HCT116 (cell line): ENCODE measurements at regions not wholly inside any gene's neighbourhood (a gene's known extent, or its start where the extent isn't known, plus 50 kb on each side); places are given as distances from the start of the nearest gene placed in this dataset.
"Not testable (repeated sequence)": the region's sequence is repeated elsewhere in the genome, so short reads cannot be mapped to it uniquely, and the experiment has no call there.

ENCODE experiments used
- ATAC-seq: fragments of 200-7000 bp; cut with Tn5 transposase; 2 replicates; pipeline ENCODE4 v1.9.1; 2020; ENCODE audit warnings: mild to moderate bottlenecking, moderate library complexity
- BruUV-seq: library from RNA; stranded (reverse); fragments of 400-500 nt; replicated peaks from 2 replicates; lab custom pipeline; 2021; lab: Mats Ljungman, UMichigan
- CTCF ChIA-PET: fragments of 300-600 bp; sonication (Branson Sonifier 250); formaldehyde crosslinking; loops from one replicate; lab custom pipeline; 2021; ENCODE audit warnings: antibody characterized with exemption; lab: Charles Lee
- POLR2A ChIA-PET: fragments of 300-600, 350-600 bp; sonication (Branson Sonifier 250); formaldehyde crosslinking; loops from one replicate; lab custom pipeline; 2021; ENCODE audit warnings: antibody characterized with exemption; lab: Charles Lee
- RAD21 ChIA-PET, 2 experiments: fragments of 300-600 bp; sonication (Branson Sonifier 250); formaldehyde crosslinking; loops; one replicate each; lab custom pipeline; 2023; ENCODE audit warnings: low total read pairs in 2 of 2; ENCODE audit not compliant: uncharacterized antibody in 2 of 2, unreplicated experiment in 2 of 2, low non-redundant PET in 1 of 2; lab: Charles Lee
- DNase-seq: peaks from one replicate; pipeline ENCODE4 v3.0.0-alpha.2; 2010; ENCODE audit warnings: low read depth, low spot score
- H2AFZ ChIP-seq: fragments of 200-600 bp; shearing (Covaris generic), sonication (generic); 2 replicates; pipeline ENCODE4 v1.6.1; 2017; ENCODE audit warnings: low read depth, mixed run types, mixed read lengths, antibody characterized with exemption, low read length; ENCODE audit not compliant: poor library complexity, severe bottlenecking
- H3K27ac ChIP-seq: 2 replicates; pipeline ENCODE4 v1.5.1; 2012; ENCODE audit warnings: low read depth, low read length
- H3K27me3 ChIP-seq: fragments of 200-600 bp; sonication (generic); 2 replicates; pipeline ENCODE4 v1.6.1; 2016; ENCODE audit warnings: mixed run types, low read length, mixed read lengths; ENCODE audit not compliant: insufficient read depth
- H3K36me3 ChIP-seq, 2 experiments: fragments of 200-500 bp in 1 of 2; fragments of 200-600 bp in 1 of 2; sonication (Bioruptor generic) in 1 of 2; sonication (generic) in 1 of 2; 2 replicates each; pipeline versions ENCODE4 v1.5.1 to v1.6.1; 2014 to 2016; ENCODE audit warnings: low read length in 2 of 2, inconsistent platforms in 1 of 2, mixed read lengths in 1 of 2, mixed run types in 1 of 2; ENCODE audit not compliant: insufficient read depth in 2 of 2, control insufficient read depth in 1 of 2
- H3K4me1 ChIP-seq, 2 experiments: fragments of 200-600 bp in 1 of 2; sonication (generic) in 1 of 2; 2 replicates each; pipeline versions ENCODE4 v1.5.1 to v1.6.1; 2012 to 2017; ENCODE audit warnings: low read length in 2 of 2, inconsistent platforms in 1 of 2, mild to moderate bottlenecking in 1 of 2, mixed read lengths in 1 of 2, mixed run types in 1 of 2, moderate library complexity in 1 of 2; ENCODE audit not compliant: insufficient read depth in 2 of 2, control insufficient read depth in 1 of 2
- H3K4me2 ChIP-seq: fragments of 200-600 bp; sonication (generic); 2 replicates; pipeline ENCODE4 v1.6.1; 2017; ENCODE audit warnings: mixed run types, low read length, mixed read lengths
- H3K4me3 ChIP-seq, 2 experiments: fragments of 200-600 bp in 1 of 2; sonication (generic) in 1 of 2; replicated peaks in 1 of 2; 2 replicates each; pipeline ENCODE4 v1.5.1; 2011 to 2016; ENCODE audit warnings: low read length in 2 of 2, control low read depth in 1 of 2, low read depth in 1 of 2, mild to moderate bottlenecking in 1 of 2, mixed read lengths in 1 of 2, mixed run types in 1 of 2
- H3K79me2 ChIP-seq: fragments of 200-600 bp; sonication (generic); 2 replicates; pipeline ENCODE4 v1.6.1; 2017; ENCODE audit warnings: mild to moderate bottlenecking, mixed run types, low read length, moderate library complexity, mixed read lengths; ENCODE audit not compliant: insufficient read depth
- H3K9ac ChIP-seq: fragments of 200-600 bp; sonication (generic); 2 replicates; pipeline ENCODE4 v1.6.1; 2016; ENCODE audit warnings: low read length, mixed read lengths
- H3K9me2 ChIP-seq: fragments of 200-600 bp; sonication (generic), shearing (Covaris generic); 2 replicates; pipeline ENCODE4 v1.6.1; 2017; ENCODE audit warnings: mixed run types, mild to moderate bottlenecking, moderate library complexity; ENCODE audit not compliant: insufficient read depth
- H3K9me3 ChIP-seq, 2 experiments: fragments of 200-500 bp in 1 of 2; fragments of 200-600 bp in 1 of 2; sonication (Bioruptor generic) in 1 of 2; sonication (generic) in 1 of 2; 2 replicates each; pipeline ENCODE4 v1.6.1; 2014 to 2017; ENCODE audit warnings: low read length in 2 of 2, mixed read lengths in 2 of 2, inconsistent platforms in 1 of 2, low read depth in 1 of 2, mild to moderate bottlenecking in 1 of 2, mixed run types in 1 of 2, moderate library complexity in 1 of 2; ENCODE audit not compliant: control insufficient read depth in 1 of 2, insufficient read depth in 1 of 2
- H4K20me1 ChIP-seq: fragments of 200-600 bp; sonication (generic), shearing (Covaris generic); 2 replicates; pipeline ENCODE4 v1.6.1; 2017; ENCODE audit warnings: mixed run types, mild to moderate bottlenecking, moderate library complexity; ENCODE audit not compliant: insufficient read depth
- intact Hi-C: fragments of 100-400 bp; cut with micrococcal nuclease; formaldehyde crosslinking; loops from 2 replicates; pipeline ENCODE4 v1.10.0; 2022

- H3K36me3 ChIP-seq, H3K9me3 ChIP-seq, H2AFZ ChIP-seq, intact Hi-C loops, H3K9me2 ChIP-seq, H3K27ac ChIP-seq, ATAC-seq, CTCF ChIA-PET, H3K79me2 ChIP-seq, BruUV-seq, POLR2A ChIA-PET, H4K20me1 ChIP-seq, H3K4me1 ChIP-seq, H3K9ac ChIP-seq, H3K4me3 ChIP-seq, DNase-seq, H3K27me3 ChIP-seq, RAD21 ChIA-PET, H3K4me2 ChIP-seq: not testable (repeated sequence)
Measured at GRCh38 chr3:198114516-198114915, 154.5 kb downstream of the LMLN start.

- BruUV-seq, CTCF ChIA-PET, H3K4me2 ChIP-seq, ATAC-seq, H3K27ac ChIP-seq, H4K20me1 ChIP-seq, H3K4me3 ChIP-seq, H3K27me3 ChIP-seq, H3K9me3 ChIP-seq, H3K4me1 ChIP-seq, H3K79me2 ChIP-seq, H3K36me3 ChIP-seq, DNase-seq, H3K9me2 ChIP-seq, H3K9ac ChIP-seq, RAD21 ChIA-PET, H2AFZ ChIP-seq, POLR2A ChIA-PET, intact Hi-C loops: not testable (repeated sequence)
Measured at GRCh38 chr3:198122184-198122583, 162.2 kb downstream of the LMLN start.

GRCh38 chr3:198137038-198137835 lies 177.2 kb downstream of the LMLN start:
- ATAC-seq, intact Hi-C loops, H3K4me1 ChIP-seq, BruUV-seq, H3K79me2 ChIP-seq, H2AFZ ChIP-seq, H3K9me2 ChIP-seq, DNase-seq, H3K4me2 ChIP-seq, H3K9ac ChIP-seq, H3K27ac ChIP-seq, H3K36me3 ChIP-seq, H3K27me3 ChIP-seq, H4K20me1 ChIP-seq, H3K4me3 ChIP-seq, RAD21 ChIA-PET, H3K9me3 ChIP-seq, POLR2A ChIA-PET, CTCF ChIA-PET: not testable (repeated sequence)

GRCh38 chr3:198138205-198138604 lies 178.2 kb downstream of the LMLN start:
- H2AFZ ChIP-seq, H3K27ac ChIP-seq, H3K4me2 ChIP-seq, H3K9me3 ChIP-seq, H3K4me3 ChIP-seq, intact Hi-C loops, BruUV-seq, H3K9me2 ChIP-seq, DNase-seq, H3K9ac ChIP-seq, H4K20me1 ChIP-seq, H3K36me3 ChIP-seq, H3K79me2 ChIP-seq, RAD21 ChIA-PET, H3K4me1 ChIP-seq, CTCF ChIA-PET, ATAC-seq, H3K27me3 ChIP-seq, POLR2A ChIA-PET: not testable (repeated sequence)
